Mucosa of gallbladder (tissue), 1 donor: ENCODE measurements at regions not wholly inside any gene's neighbourhood (a gene's known extent, or its start where the extent isn't known, plus 50 kb on each side); places are given as distances from the start of the nearest gene placed in this dataset.

ENCODE experiments used
- DNase-seq: peaks from one replicate; pipeline ENCODE4 v3.0.0-alpha.2; 2020; ENCODE audit warnings: low spot score
- donor health status: DM: no; HTN: no; CAD: no.

DNA sequence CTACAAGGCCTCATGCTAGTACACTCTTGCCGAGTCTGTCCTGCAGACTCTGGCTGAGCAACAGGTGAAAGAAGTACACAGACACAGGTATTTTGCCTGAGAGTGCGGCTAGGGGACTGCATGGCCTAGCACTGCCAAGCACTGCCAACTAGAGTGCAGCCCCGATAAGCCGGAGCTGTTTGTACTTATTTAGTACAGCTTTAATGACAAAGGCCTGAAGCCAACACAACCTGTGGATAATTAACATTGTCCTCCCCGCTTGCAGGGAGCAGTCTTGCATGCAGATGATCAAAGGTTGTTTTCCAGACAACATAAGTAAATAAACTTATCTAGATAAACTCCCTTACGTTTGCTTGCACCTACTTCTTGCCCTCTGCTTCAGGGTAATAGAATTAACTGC lies 63.7 kb upstream of the MMADHC start:
- no peak for DNase-seq

DNA sequence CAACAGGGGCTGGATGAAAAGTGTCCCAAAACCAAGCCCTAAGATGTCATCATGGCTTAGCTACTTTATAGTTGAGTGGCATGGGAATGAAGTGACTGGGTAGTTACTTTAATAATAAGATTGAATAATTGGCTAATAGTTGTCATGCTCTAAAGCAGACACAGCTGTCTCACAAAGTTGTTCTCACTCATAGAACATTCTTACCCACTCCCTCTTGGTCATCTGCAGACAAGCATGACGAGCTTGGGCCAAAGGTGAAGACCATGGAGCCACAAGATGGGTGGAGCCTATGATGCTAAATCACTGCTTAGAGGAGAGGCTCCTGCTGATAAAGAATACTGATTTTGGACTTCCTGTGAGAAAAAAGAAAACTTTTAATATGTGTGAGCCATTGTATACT lies 62.4 kb upstream of the MMADHC start:
- no peak for DNase-seq

DNA sequence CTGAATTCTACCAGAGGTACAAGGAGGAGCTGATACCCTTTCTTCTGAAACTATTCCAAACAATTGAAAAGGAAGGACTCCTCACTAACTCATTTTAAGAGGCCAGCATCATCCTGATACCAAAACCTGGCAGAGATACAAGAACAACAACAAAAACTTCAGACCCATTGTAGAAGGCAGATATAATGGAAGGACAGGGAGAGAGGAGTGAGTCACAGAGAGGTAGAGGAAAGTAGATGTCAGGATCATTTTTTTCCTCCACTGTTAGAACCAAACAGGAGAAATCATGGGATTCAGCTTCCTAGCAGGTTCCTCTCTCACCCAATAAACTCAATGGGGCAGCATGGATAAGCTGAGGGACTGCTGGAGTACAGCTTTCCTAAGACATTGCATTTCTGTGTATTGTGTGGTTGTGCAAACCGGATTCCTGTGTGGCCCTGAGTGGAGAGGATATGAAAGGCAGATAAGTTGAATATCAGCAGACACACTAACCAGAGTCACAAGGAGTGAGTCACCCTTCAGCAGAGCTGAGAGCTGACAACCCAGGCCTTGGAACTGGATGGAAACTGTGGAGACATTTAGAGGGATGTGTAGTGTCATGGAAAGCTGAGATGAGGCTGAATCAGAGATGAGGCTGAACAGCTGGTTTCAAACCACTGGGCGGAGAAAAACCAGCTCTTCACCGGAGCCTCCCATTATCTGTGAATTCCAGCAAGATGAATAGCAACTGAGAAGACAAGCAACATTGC lies 60.9 kb upstream of the MMADHC start:
- peak; percentile 65 for DNase-seq

DNA sequence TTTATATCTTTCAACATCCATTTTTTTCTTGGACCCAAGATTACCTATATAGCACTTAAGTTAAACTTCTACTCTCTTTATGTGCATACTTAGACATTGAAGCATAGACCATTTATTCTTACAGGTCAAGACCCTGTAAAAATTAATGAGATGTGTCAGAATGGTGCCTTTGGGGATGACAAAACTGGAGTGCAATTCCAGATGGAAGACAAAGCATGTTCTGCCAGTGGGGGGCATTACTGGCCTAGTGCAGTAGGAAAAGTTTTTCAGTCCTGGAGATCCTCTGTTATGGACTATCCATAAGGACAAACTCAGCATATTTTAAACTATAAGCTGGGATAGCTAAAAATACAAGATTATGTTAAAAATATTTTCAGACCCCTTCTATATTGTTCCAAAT lies 57.8 kb upstream of the MMADHC start:
- no peak for DNase-seq
